Thyroid gland (tissue), 4 donors: ENCODE measurements at regions not wholly inside any gene's neighbourhood (a gene's known extent, or its start where the extent isn't known, plus 50 kb on each side); places are given as distances from the start of the nearest gene placed in this dataset.

ENCODE experiments used
- DNase-seq, 2 donors: peaks; one replicate each; pipeline ENCODE4 v3.0.0-alpha.2; 2019
- H3K27ac ChIP-seq, 3 donors: fragments of 200-600 bp; sonication (generic); 1 replicate in 2 of 3; 2 replicates in 1 of 3; pipeline ENCODE4 v1.5.1; 2016 to 2019; ENCODE audit warnings: mild to moderate bottlenecking in 1 of 3, moderate library complexity in 1 of 3
- H3K27me3 ChIP-seq: fragments of 200-600 bp; sonication (generic); one replicate; pipeline ENCODE4 v1.5.1; 2019
- H3K36me3 ChIP-seq, 2 donors: fragments of 200-600 bp; sonication (generic); one replicate each; pipeline ENCODE4 v1.5.1; 2016 to 2019
- H3K4me1 ChIP-seq, 2 donors: fragments of 200-600 bp; sonication (generic); one replicate each; pipeline ENCODE4 v1.5.1; 2017 to 2019
- H3K4me3 ChIP-seq, 3 donors: fragments of 200-600 bp; sonication (generic); replicated peaks in 1 of 3; 1 replicate in 2 of 3; 2 replicates in 1 of 3; pipeline ENCODE4 v1.5.1; 2016; ENCODE audit warnings: mild to moderate bottlenecking in 1 of 3
- H3K9me3 ChIP-seq: fragments of 200-600 bp; sonication (generic); one replicate; pipeline ENCODE4 v1.5.1; 2017
- CTCF ChIP-seq, 6 experiments: fragments of 200-600 bp in 3 of 6; fragments of 450-650 bp in 3 of 6; sonication (generic) in 3 of 6; IDR thresholded peaks; one replicate each; pipeline ENCODE4 v1.5.1; 2016 to 2019; ENCODE audit warnings: antibody characterized with exemption in 6 of 6, mild to moderate bottlenecking in 2 of 6, inconsistent platforms in 1 of 6, moderate library complexity in 1 of 6
- POLR2A ChIP-seq, 2 donors: fragments of 450-650 bp; IDR thresholded peaks; one replicate each; pipeline ENCODE4 v1.6.1; 2017; ENCODE audit warnings: antibody characterized with exemption in 2 of 2, mild to moderate bottlenecking in 2 of 2, moderate library complexity in 1 of 2
- WGBS, 2 donors: methylation state at CpG; one replicate each; pipeline ENCODE4 v1.1.5; 2017; 5-methylcytosine and 5-hydroxymethylcytosine counted together
- intact Hi-C: fragments of 100-400 bp; cut with DNase I; formaldehyde crosslinking; loops from one replicate; pipeline ENCODE4 v1.15.1; 2023

- intact Hi-C loops: no loop called here
Measured at GRCh38 chr7:91515961-91516360, 251.7 kb downstream of the FZD1 start.

GRCh38 chr7:91517201-91517785 is 253.1 kb downstream of the FZD1 start:
- Histone ChIP-seq H3K27me3 (no peaks in the 10 kb centered on the region), H3K4me1 (peaks cover 11 to 23% of the 10 kb centered on the region in 2 donors), H3K9me3 (no peaks in the 10 kb centered on the region), H3K27ac (peak overlapping the region in 1 of 3 donors; percentile 9), H3K36me3 (no peaks in the 10 kb centered on the region), H3K4me3 (no peak overlapping the region)
- DNase-seq: no peak
- WGBS, 2 donors: 13 to 27% methylated on average over 1 of the region's 1 CpG
- intact Hi-C loops: no loop called here
- no peak for TF ChIP-seq POLR2A (IDR thresholded peaks at IDR 0.05)
- no peak for TF ChIP-seq CTCF (IDR thresholded peaks at IDR 0.05)

More at GRCh38 chr7:91515961-91516360, 251.7 kb downstream of the FZD1 start:
- WGBS, 2 donors: 90 to 100% methylated on average over 1 of the region's 1 CpG
- Histone ChIP-seq H3K9me3 (no peaks in the 10 kb centered on the region), H3K27ac (no peak overlapping the region), H3K4me3 (no peak overlapping the region), H3K4me1 (peaks cover 11 to 23% of the 10 kb centered on the region in 2 donors), H3K27me3 (no peaks in the 10 kb centered on the region), H3K36me3 (no peaks in the 10 kb centered on the region)
- TF ChIP-seq CTCF (IDR thresholded peaks at IDR 0.05) (no peak), POLR2A (IDR thresholded peaks at IDR 0.05) (no peak)
- DNase-seq: no peak

GRCh38 chr7:91518058-91518457 is 253.8 kb downstream of the FZD1 start:
- WGBS, 2 donors: 35 to 47% methylated on average over 1 of the region's 1 CpG
- TF ChIP-seq CTCF (IDR thresholded peaks at IDR 0.05) (no peak), POLR2A (IDR thresholded peaks at IDR 0.05) (no peak)
- Histone ChIP-seq H3K27me3 (no peaks in the 10 kb centered on the region), H3K9me3 (no peaks in the 10 kb centered on the region), H3K36me3 (no peaks in the 10 kb centered on the region), H3K27ac (peak overlapping the region in 1 of 3 donors; percentile 9), H3K4me3 (no peak overlapping the region), H3K4me1 (peaks cover 11 to 23% of the 10 kb centered on the region in 2 donors)
- DNase-seq: peak; percentile 11 to 36
- intact Hi-C loops: no loop called here

GRCh38 chr7:91519241-91520158 is 255.3 kb downstream of the FZD1 start:
- Histone ChIP-seq H3K9me3 (no peaks in the 10 kb centered on the region), H3K36me3 (no peaks in the 10 kb centered on the region), H3K4me1 (peaks cover 11 to 23% of the 10 kb centered on the region in 2 donors), H3K27ac (no peak overlapping the region), H3K4me3 (no peak overlapping the region), H3K27me3 (no peaks in the 10 kb centered on the region)
- intact Hi-C loops: no loop called here
- TF ChIP-seq POLR2A (IDR thresholded peaks at IDR 0.05) (no peak), CTCF (IDR thresholded peaks at IDR 0.05) (no peak)
- peak; percentile 12 to 17 for DNase-seq
- WGBS, 2 donors: 29% methylated on average over 8 of the region's 8 CpGs

GRCh38 chr7:91520645-91521044 is 256.4 kb downstream of the FZD1 start:
- no peak overlapping the region for H3K27ac ChIP-seq
- TF ChIP-seq CTCF (IDR thresholded peaks at IDR 0.05) (no peak), POLR2A (IDR thresholded peaks at IDR 0.05) (no peak)
- H3K4me1 ChIP-seq: peaks cover 11 to 23% of the 10 kb centered on the region in 2 donors
- H3K27me3 ChIP-seq: no peaks in the 10 kb centered on the region
- 73 to 86% methylated on average over 1 of the region's 1 CpG for WGBS, 2 donors
- no peaks in the 10 kb centered on the region for H3K9me3 ChIP-seq
- H3K4me3 ChIP-seq: no peak overlapping the region
- intact Hi-C loops: no loop called here
- DNase-seq: no peak
- H3K36me3 ChIP-seq: no peaks in the 10 kb centered on the region
